Right cardiac atrium (tissue), 5 donors: ENCODE measurements at regions not wholly inside any gene's neighbourhood (a gene's known extent, or its start where the extent isn't known, plus 50 kb on each side); places are given as distances from the start of the nearest gene placed in this dataset.

Source experiments
- ATAC-seq, 2 donors: fragments of 200-7000 bp; cut with Tn5 transposase; one replicate each; pipeline versions ENCODE4 v1.8.0 to v1.9.1; 2020; ENCODE audit warnings: moderate library complexity in 2 of 2, mild to moderate bottlenecking in 1 of 2
- DNase-seq, 3 donors: peaks; one replicate each; pipeline ENCODE4 v3.0.0-alpha.2; 2020
- H3K27ac ChIP-seq: one replicate; pipeline ENCODE4 v1.5.1; 2013; ENCODE audit warnings: mild to moderate bottlenecking, low read length, control low read depth, moderate library complexity
- H3K27me3 ChIP-seq: one replicate; pipeline ENCODE4 v1.6.1; 2013; ENCODE audit not compliant: control insufficient read depth, insufficient read depth
- H3K4me1 ChIP-seq: one replicate; pipeline ENCODE4 v1.6.1; 2013; ENCODE audit warnings: low read length; ENCODE audit not compliant: control insufficient read depth, insufficient read depth
- H3K4me3 ChIP-seq: one replicate; pipeline ENCODE4 v1.5.1; 2013; ENCODE audit warnings: low read length, control low read depth
- H3K9me3 ChIP-seq: one replicate; pipeline ENCODE4 v1.6.1; 2013; ENCODE audit warnings: low read length; ENCODE audit not compliant: control insufficient read depth
- WGBS: extraction: QIAGEN DNeasy Blood & Tissue Kit; methylation state at CpG from one replicate; pipeline ENCODE4 v1.1.7; 2013; 5-methylcytosine and 5-hydroxymethylcytosine counted together
- intact Hi-C, 4 donors: fragments of 100-400 bp; cut with DNase I; formaldehyde crosslinking; loops; one replicate each; pipeline versions ENCODE4 v1.11.0 to v1.14.0; 2022 to 2023
- donor health status: healthy with polysubstance abuse.
- donor health status: DM: no; HTN: yes; CAD: no.
- donor health status: DM: no; HTN: no; CAD: no.
- donor health status: DM: no; HTN: yes; CAD: no; lungs with severe emphysema.
- donor health status: DM: yes; HTN: yes; CAD: no.

- no peak for ATAC-seq
- intact Hi-C loops: no loop called here
- WGBS: 94% methylated on average over 6 of the region's 6 CpGs
Observed at GRCh38 chr3:132854856-132855535, 132.8 kb upstream of the NPHP3 start.

GRCh38 chr3:132847849-132848625, 125.8 kb upstream of the NPHP3 start:
- no peaks in the 10 kb centered on the region for H3K4me1 ChIP-seq
- 72% methylated on average over 7 of the region's 7 CpGs for WGBS
- no peak overlapping the region for H3K4me3 ChIP-seq
- intact Hi-C loops: no loop called here
- no peak for DNase-seq
- no peaks in the 10 kb centered on the region for H3K27me3 ChIP-seq
- ATAC-seq: no peak
- no peaks in the 10 kb centered on the region for H3K9me3 ChIP-seq
- no peak overlapping the region for H3K27ac ChIP-seq

More at GRCh38 chr3:132854856-132855535, 132.8 kb upstream of the NPHP3 start:
- no peak for DNase-seq
- H3K27ac ChIP-seq: no peak overlapping the region
- H3K4me1 ChIP-seq: no peaks in the 10 kb centered on the region
- H3K4me3 ChIP-seq: no peak overlapping the region
- H3K27me3 ChIP-seq: no peaks in the 10 kb centered on the region
- H3K9me3 ChIP-seq: no peaks in the 10 kb centered on the region

- H3K27ac ChIP-seq: no peak overlapping the region
- 82% methylated on average over 4 of the region's 4 CpGs for WGBS
- H3K27me3 ChIP-seq: no peaks in the 10 kb centered on the region
- DNase-seq: no peak
- intact Hi-C loops: no loop called here
- no peak for ATAC-seq
- no peaks in the 10 kb centered on the region for H3K9me3 ChIP-seq
- no peaks in the 10 kb centered on the region for H3K4me1 ChIP-seq
- H3K4me3 ChIP-seq: no peak overlapping the region
Observed at GRCh38 chr3:132843851-132844553, 121.8 kb upstream of the NPHP3 start.

- Histone ChIP-seq H3K4me3 (no peak overlapping the region), H3K27me3 (no peaks in the 10 kb centered on the region), H3K4me1 (no peaks in the 10 kb centered on the region), H3K9me3 (no peaks in the 10 kb centered on the region), H3K27ac (no peak overlapping the region)
- intact Hi-C loops: no loop called here
- WGBS: 81% methylated on average over 3 of the region's 3 CpGs
- ATAC-seq (no peak), DNase-seq (no peak)
Observed at GRCh38 chr3:132843349-132843748, 121.1 kb upstream of the NPHP3 start.

- DNase-seq (no peak), ATAC-seq (no peak)
- H3K9me3 ChIP-seq: no peaks in the 10 kb centered on the region
- intact Hi-C loops: no loop called here
- no peak overlapping the region for H3K27ac ChIP-seq
- no peaks in the 10 kb centered on the region for H3K4me1 ChIP-seq
- H3K4me3 ChIP-seq: no peak overlapping the region
- 91% methylated on average over 2 of the region's 2 CpGs for WGBS
- no peaks in the 10 kb centered on the region for H3K27me3 ChIP-seq
Observed at GRCh38 chr3:132841621-132842020, 119.4 kb upstream of the NPHP3 start.

- intact Hi-C loops: no loop called here
- 63% methylated on average over 3 of the region's 3 CpGs for WGBS
- H3K27me3 ChIP-seq: no peaks in the 10 kb centered on the region
- no peaks in the 10 kb centered on the region for H3K4me1 ChIP-seq
- H3K27ac ChIP-seq: no peak overlapping the region
- H3K4me3 ChIP-seq: no peak overlapping the region
- ATAC-seq (no peak), DNase-seq (no peak)
- no peaks in the 10 kb centered on the region for H3K9me3 ChIP-seq
Observed at GRCh38 chr3:132840201-132840700, 118.0 kb upstream of the NPHP3 start.

- Histone ChIP-seq H3K27me3 (no peaks in the 10 kb centered on the region), H3K4me1 (no peaks in the 10 kb centered on the region), H3K27ac (no peak overlapping the region), H3K4me3 (no peak overlapping the region), H3K9me3 (no peaks in the 10 kb centered on the region)
- DNase-seq (no peak), ATAC-seq (no peak)
- intact Hi-C loops: no loop called here
- WGBS: 95% methylated on average over 1 of the region's 1 CpG
Observed at GRCh38 chr3:132838477-132838876, 116.3 kb upstream of the NPHP3 start.

- 91% methylated on average over 2 of the region's 2 CpGs for WGBS
- DNase-seq: no peak
Observed at GRCh38 chr3:132837615-132838014, 115.4 kb upstream of the NPHP3 start.

GRCh38 chr3:132834356-132834755, 112.1 kb upstream of the NPHP3 start:
- Histone ChIP-seq H3K4me1 (no peaks in the 10 kb centered on the region), H3K9me3 (no peaks in the 10 kb centered on the region), H3K27ac (no peak overlapping the region), H3K4me3 (no peak overlapping the region), H3K27me3 (no peaks in the 10 kb centered on the region)
- ATAC-seq (no peak), DNase-seq (no peak)
- intact Hi-C loops: no loop called here
- WGBS: 72% methylated on average over 3 of the region's 3 CpGs

More at GRCh38 chr3:132837615-132838014, 115.4 kb upstream of the NPHP3 start:
- Histone ChIP-seq H3K27me3 (no peaks in the 10 kb centered on the region), H3K4me3 (no peak overlapping the region), H3K9me3 (no peaks in the 10 kb centered on the region), H3K27ac (no peak overlapping the region), H3K4me1 (no peaks in the 10 kb centered on the region)
- intact Hi-C loops: no loop called here
- no peak for ATAC-seq

GRCh38 chr3:132829101-132829500, 106.9 kb upstream of the NPHP3 start:
- intact Hi-C loops: no loop called here
- Histone ChIP-seq H3K4me3 (no peak overlapping the region), H3K4me1 (no peaks in the 10 kb centered on the region), H3K27ac (no peak overlapping the region), H3K27me3 (no peaks in the 10 kb centered on the region), H3K9me3 (no peaks in the 10 kb centered on the region)
- ATAC-seq: no peak
- no peak for DNase-seq
- WGBS: 83% methylated on average over 7 of the region's 7 CpGs

GRCh38 chr3:132822837-132823236, 100.6 kb upstream of the NPHP3 start:
- intact Hi-C loops: no loop called here
- Histone ChIP-seq H3K4me3 (no peak overlapping the region), H3K27ac (no peak overlapping the region), H3K27me3 (no peaks in the 10 kb centered on the region), H3K4me1 (peaks cover 1% of the 10 kb centered on the region), H3K9me3 (no peaks in the 10 kb centered on the region)
- ATAC-seq (peak in 1 of 2 donors; percentile 62), DNase-seq (no peak)
- WGBS: 55% methylated on average over 2 of the region's 2 CpGs
